Transverse colon (tissue), 4 donors: ENCODE measurements at regions not wholly inside any gene's neighbourhood (a gene's known extent, or its start where the extent isn't known, plus 50 kb on each side); places are given as distances from the start of the nearest gene placed in this dataset.

Experiments
- DNase-seq: peaks from one replicate; pipeline ENCODE4 v3.0.0-alpha.2; 2019
- H3K27ac ChIP-seq, 4 donors: fragments of 200-600 bp; sonication (generic); 2 replicates each; pipeline ENCODE4 v1.5.1; 2016 to 2018; ENCODE audit warnings: inconsistent platforms in 4 of 4
- H3K27me3 ChIP-seq: fragments of 200-600 bp; sonication (generic); 2 replicates; pipeline ENCODE4 v1.5.1; 2017; ENCODE audit warnings: inconsistent platforms
- H3K36me3 ChIP-seq, 4 donors: fragments of 200-600 bp; sonication (generic); 2 replicates each; pipeline ENCODE4 v1.5.1; 2017 to 2019; ENCODE audit warnings: inconsistent platforms in 4 of 4
- H3K4me1 ChIP-seq, 4 donors: fragments of 200-600 bp; sonication (generic); 2 replicates each; pipeline ENCODE4 v1.5.1; 2017 to 2020; ENCODE audit warnings: inconsistent platforms in 4 of 4
- H3K4me3 ChIP-seq, 4 donors: fragments of 200-600 bp; sonication (generic); 1 replicate in 1 of 4; 2 replicates in 3 of 4; pipeline versions ENCODE4 v1.5.1 to v1.6.1; 2017 to 2019; ENCODE audit warnings: inconsistent platforms in 4 of 4
- H3K9me3 ChIP-seq, 2 donors: fragments of 200-600 bp; sonication (generic); 2 replicates each; pipeline ENCODE4 v1.5.1; 2017 to 2019; ENCODE audit warnings: inconsistent platforms in 2 of 2
- EP300 ChIP-seq: sonication (generic); formaldehyde crosslinking; IDR thresholded peaks from one replicate; pipeline ENCODE4 v1.6.1; 2017; ENCODE audit warnings: antibody characterized with exemption, low read depth
- POLR2A ChIP-seq: fragments of 450-650 bp; IDR thresholded peaks from one replicate; pipeline ENCODE4 v1.6.1; 2016; ENCODE audit warnings: antibody characterized with exemption, mild to moderate bottlenecking, moderate library complexity
- POLR2AphosphoS5 ChIP-seq, 3 donors: sonication (generic); formaldehyde crosslinking; IDR thresholded peaks; one replicate each; pipeline ENCODE4 v1.6.1; 2016; ENCODE audit warnings: antibody characterized with exemption in 3 of 3
- WGBS, 2 donors: methylation state at CpG; one replicate each; pipeline ENCODE4 v1.1.5; 2018; ENCODE audit warnings: low coverage in 1 of 2; 5-methylcytosine and 5-hydroxymethylcytosine counted together
- in situ Hi-C, 4 donors: fragments of 200-750 bp; cut with MboI; loops; one replicate each; pipeline versions ENCODE4 v1.15.0 to v1.15.1; 2017; ENCODE audit warnings: low sequenced_read_pairs in 3 of 4, low pct_ligation_motif_present in 1 of 4, low pct_unique_long_range_greater_than_20kb in 1 of 4
- intact Hi-C: fragments of 100-400 bp; cut with DNase I; formaldehyde crosslinking; loops from one replicate; pipeline ENCODE4 v1.15.1; 2023; ENCODE audit warnings: low total_unique reads
- TF ChIP-seq, protein P1 (sequence below), 5 experiments: fragments of 200-600 bp in 3 of 5; fragments of 450-650 bp in 2 of 5; sonication (generic) in 3 of 5; IDR thresholded peaks; 1 replicate in 2 of 5; 2 replicates in 3 of 5; pipeline ENCODE4 v1.5.1; 2016 to 2017; ENCODE audit warnings: antibody characterized with exemption in 5 of 5, inconsistent platforms in 3 of 5, mild to moderate bottlenecking in 2 of 5, moderate library complexity in 1 of 5

DNA sequence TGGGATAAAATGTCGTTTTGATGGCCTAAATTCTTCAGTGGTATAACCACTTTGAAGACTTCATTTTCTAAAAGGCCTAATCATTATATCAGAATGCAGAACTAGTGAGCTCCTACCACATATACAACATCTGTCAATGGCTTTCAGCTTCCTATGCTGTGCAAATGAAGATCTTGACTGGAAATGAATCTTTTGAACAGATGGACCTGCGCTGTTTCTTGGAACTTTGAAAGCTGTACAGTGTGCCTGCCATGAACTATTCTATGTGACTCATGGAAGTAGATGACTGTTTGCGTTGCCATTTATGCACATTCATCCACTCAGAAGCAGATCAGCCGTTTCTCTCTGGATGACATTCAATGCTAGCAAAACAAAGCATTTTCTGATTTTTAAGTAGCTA lies 542.2 kb upstream of the USP15 start:
- no peaks in the 10 kb centered on the region for H3K27me3 ChIP-seq
- H3K36me3 ChIP-seq = no peaks in the 10 kb centered on the region
- no peak overlapping the region for H3K4me3 ChIP-seq
- intact Hi-C loops = no loop called here
- in situ Hi-C loops = no loop called here
- 58 to 63% methylated on average over 4 of the region's 4 CpGs for WGBS, 2 donors
- TF ChIP-seq EP300 = no peak
- no peak for TF ChIP-seq POLR2AphosphoS5 (IDR thresholded peaks at IDR 0.05)
- no peak for TF ChIP-seq POLR2A
- TF ChIP-seq, protein P1, sequence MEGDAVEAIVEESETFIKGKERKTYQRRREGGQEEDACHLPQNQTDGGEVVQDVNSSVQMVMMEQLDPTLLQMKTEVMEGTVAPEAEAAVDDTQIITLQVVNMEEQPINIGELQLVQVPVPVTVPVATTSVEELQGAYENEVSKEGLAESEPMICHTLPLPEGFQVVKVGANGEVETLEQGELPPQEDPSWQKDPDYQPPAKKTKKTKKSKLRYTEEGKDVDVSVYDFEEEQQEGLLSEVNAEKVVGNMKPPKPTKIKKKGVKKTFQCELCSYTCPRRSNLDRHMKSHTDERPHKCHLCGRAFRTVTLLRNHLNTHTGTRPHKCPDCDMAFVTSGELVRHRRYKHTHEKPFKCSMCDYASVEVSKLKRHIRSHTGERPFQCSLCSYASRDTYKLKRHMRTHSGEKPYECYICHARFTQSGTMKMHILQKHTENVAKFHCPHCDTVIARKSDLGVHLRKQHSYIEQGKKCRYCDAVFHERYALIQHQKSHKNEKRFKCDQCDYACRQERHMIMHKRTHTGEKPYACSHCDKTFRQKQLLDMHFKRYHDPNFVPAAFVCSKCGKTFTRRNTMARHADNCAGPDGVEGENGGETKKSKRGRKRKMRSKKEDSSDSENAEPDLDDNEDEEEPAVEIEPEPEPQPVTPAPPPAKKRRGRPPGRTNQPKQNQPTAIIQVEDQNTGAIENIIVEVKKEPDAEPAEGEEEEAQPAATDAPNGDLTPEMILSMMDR (IDR thresholded peaks at IDR 0.05) = no peak
- DNase-seq = no peak
- H3K27ac ChIP-seq = no peak overlapping the region
- no peaks in the 10 kb centered on the region for H3K4me1 ChIP-seq
- no peaks in the 10 kb centered on the region for H3K9me3 ChIP-seq

- Histone ChIP-seq H3K4me3 (no peak overlapping the region), H3K4me1 (no peaks in the 10 kb centered on the region), H3K9me3 (no peaks in the 10 kb centered on the region), H3K36me3 (no peaks in the 10 kb centered on the region), H3K27ac (no peak overlapping the region), H3K27me3 (no peaks in the 10 kb centered on the region)
- WGBS, 2 donors = 58 to 100% methylated on average over 1 of the region's 1 CpG
- TF ChIP-seq POLR2AphosphoS5 (IDR thresholded peaks at IDR 0.05) = no peak
- TF ChIP-seq, protein P1 (IDR thresholded peaks at IDR 0.05) = no peak
- TF ChIP-seq POLR2A = no peak
- TF ChIP-seq EP300 = no peak
- intact Hi-C loops (no loop called here), in situ Hi-C loops (no loop called here)
- DNase-seq = no peak
These were observed 520.3 kb upstream of the USP15 start for GRCh38 chr12:61739925-61740324.

- WGBS, 2 donors = 88% methylated on average over 1 of the region's 1 CpG; no CpG with 5 or more reads in 1 of the 2 donors
- no peak overlapping the region for H3K4me3 ChIP-seq
- H3K4me1 ChIP-seq = no peaks in the 10 kb centered on the region
- no peaks in the 10 kb centered on the region for H3K27me3 ChIP-seq
- no peaks in the 10 kb centered on the region for H3K36me3 ChIP-seq
- no peak overlapping the region for H3K27ac ChIP-seq
- no peak for DNase-seq
- TF ChIP-seq EP300 (no peak), POLR2AphosphoS5 (IDR thresholded peaks at IDR 0.05) (no peak), POLR2A (no peak)
- TF ChIP-seq, protein P1 (IDR thresholded peaks at IDR 0.05) = no peak
- intact Hi-C loops = no loop called here
- H3K9me3 ChIP-seq = no peaks in the 10 kb centered on the region
- in situ Hi-C loops = no loop called here
These were observed 509.6 kb upstream of the USP15 start for GRCh38 chr12:61750604-61751003.

GRCh38 chr12:61754214-61754613 lies 506.0 kb upstream of the USP15 start:
- DNase-seq = no peak
- no peak overlapping the region for H3K27ac ChIP-seq
- H3K36me3 ChIP-seq = no peaks in the 10 kb centered on the region
- no peak overlapping the region for H3K4me3 ChIP-seq
- WGBS, 2 donors = 94 to 100% methylated on average over 1 of the region's 1 CpG
- TF ChIP-seq POLR2A = no peak
- TF ChIP-seq, protein P1 (IDR thresholded peaks at IDR 0.05) = no peak
- TF ChIP-seq EP300 = no peak
- TF ChIP-seq POLR2AphosphoS5 (IDR thresholded peaks at IDR 0.05) = no peak
- H3K4me1 ChIP-seq = no peaks in the 10 kb centered on the region
- intact Hi-C loops (no loop called here), in situ Hi-C loops (no loop called here)
- H3K9me3 ChIP-seq = no peaks in the 10 kb centered on the region
- no peaks in the 10 kb centered on the region for H3K27me3 ChIP-seq
